Hepatocyte (in vitro differentiated cells): ENCODE measurements at regions not wholly inside any gene's neighbourhood (a gene's known extent, or its start where the extent isn't known, plus 50 kb on each side); places are given as distances from the start of the nearest gene placed in this dataset.
A peak's percentile ranks its signal among the peaks of the same experiment; 100 is the strongest.

Source experiments
- DNase-seq: peaks from one replicate; pipeline ENCODE4 v3.0.0-alpha.2; 2016; ENCODE audit warnings: low spot score
- H2AFZ ChIP-seq: fragments of 200-600 bp; sonication (generic); 2 replicates; pipeline ENCODE4 v1.6.0; 2016; ENCODE audit warnings: antibody characterized with exemption, mild to moderate bottlenecking
- H3K27ac ChIP-seq: fragments of 200-600 bp; sonication (generic); 2 replicates; pipeline ENCODE4 v1.5.1; 2016; ENCODE audit warnings: mild to moderate bottlenecking
- H3K27me3 ChIP-seq: fragments of 200-600 bp; sonication (generic); 2 replicates; pipeline ENCODE4 v1.6.1; 2016
- H3K36me3 ChIP-seq: fragments of 200-600 bp; sonication (generic); replicated peaks from 2 replicates; pipeline ENCODE4 v1.5.1; 2016; ENCODE audit warnings: low read depth; ENCODE audit not compliant: insufficient read depth
- H3K4me1 ChIP-seq: fragments of 200-600 bp; sonication (generic); 2 replicates; pipeline ENCODE4 v1.5.1; 2016; ENCODE audit warnings: mild to moderate bottlenecking, moderate library complexity; ENCODE audit not compliant: insufficient read depth
- H3K4me2 ChIP-seq: fragments of 200-600 bp; sonication (generic); 2 replicates; pipeline ENCODE4 v1.6.0; 2016
- H3K4me3 ChIP-seq: fragments of 200-600 bp; sonication (generic); 2 replicates; pipeline ENCODE4 v1.5.1; 2016; ENCODE audit warnings: mild to moderate bottlenecking
- H3K79me2 ChIP-seq: fragments of 200-600 bp; sonication (generic); 2 replicates; pipeline ENCODE4 v1.6.0; 2017; ENCODE audit warnings: mild to moderate bottlenecking
- H3K9me2 ChIP-seq: fragments of 200-600 bp; sonication (generic); replicated peaks from 2 replicates; pipeline ENCODE4 v1.6.0; 2017; ENCODE audit warnings: mild to moderate bottlenecking; ENCODE audit not compliant: insufficient read depth
- H3K9me3 ChIP-seq: fragments of 200-600 bp; sonication (generic); 2 replicates; pipeline ENCODE4 v1.5.1; 2016; ENCODE audit warnings: low read depth, mild to moderate bottlenecking
- H4K20me1 ChIP-seq: fragments of 200-600 bp; sonication (generic); 2 replicates; pipeline ENCODE4 v1.6.0; 2016; ENCODE audit warnings: mild to moderate bottlenecking; ENCODE audit not compliant: insufficient read depth, poor library complexity, severe bottlenecking
- EZH2 ChIP-seq: fragments of 200-600 bp; sonication (generic); IDR thresholded peaks from 2 replicates; pipeline ENCODE4 v1.6.1; 2016; ENCODE audit warnings: antibody characterized with exemption, mild to moderate bottlenecking, borderline replicate concordance
- EZH2phosphoT487 ChIP-seq: fragments of 200-600 bp; sonication (generic); IDR thresholded peaks from one replicate; pipeline ENCODE4 v1.6.1; 2018; ENCODE audit warnings: antibody characterized with exemption, mild to moderate bottlenecking, low read depth, moderate library complexity; ENCODE audit not compliant: unreplicated experiment, severe bottlenecking
- WGBS: methylation state at CpG from one replicate; pipeline ENCODE4 v1.1.6; 2016; ENCODE audit warnings: low lambda C conversion rate; ENCODE audit errors: missing lambda C conversion rate; 5-methylcytosine and 5-hydroxymethylcytosine counted together
- TF ChIP-seq, protein P1 (sequence below): fragments of 200-600 bp; sonication (generic); IDR thresholded peaks from 2 replicates; pipeline ENCODE4 v1.5.1; 2016; ENCODE audit warnings: antibody characterized with exemption, mild to moderate bottlenecking; ENCODE audit not compliant: poor library complexity

DNA sequence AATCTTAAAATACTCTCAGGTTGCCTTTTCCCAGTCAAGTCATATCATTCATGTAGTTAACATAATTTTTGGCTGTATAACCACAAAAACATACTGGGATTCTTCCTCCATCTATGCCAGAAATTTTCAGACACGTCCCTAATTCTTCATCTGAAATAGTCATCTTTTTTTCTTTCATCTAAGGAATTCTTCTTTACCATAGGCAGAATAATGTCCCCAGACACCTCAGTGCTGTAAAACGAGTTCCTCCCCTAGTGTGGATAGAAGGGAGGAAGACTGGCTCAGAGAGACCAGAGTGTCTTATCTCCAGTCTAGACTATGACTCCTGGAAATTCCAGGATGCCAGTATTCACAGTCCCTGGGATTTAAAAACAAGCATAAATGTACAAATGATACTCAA lies 127.8 kb downstream of the MREG start:
- H3K79me2 ChIP-seq, result no peaks in the 10 kb centered on the region
- H3K36me3 ChIP-seq, result no peaks in the 10 kb centered on the region
- H4K20me1 ChIP-seq, result no peaks in the 10 kb centered on the region
- H2AFZ ChIP-seq, result no peak overlapping the region
- peaks cover 6% of the 10 kb centered on the region for H3K4me1 ChIP-seq
- H3K9me3 ChIP-seq, result no peaks in the 10 kb centered on the region
- no peak overlapping the region for H3K4me3 ChIP-seq
- WGBS, result 62% methylated on average over 2 of the region's 2 CpGs
- TF ChIP-seq, protein P1, sequence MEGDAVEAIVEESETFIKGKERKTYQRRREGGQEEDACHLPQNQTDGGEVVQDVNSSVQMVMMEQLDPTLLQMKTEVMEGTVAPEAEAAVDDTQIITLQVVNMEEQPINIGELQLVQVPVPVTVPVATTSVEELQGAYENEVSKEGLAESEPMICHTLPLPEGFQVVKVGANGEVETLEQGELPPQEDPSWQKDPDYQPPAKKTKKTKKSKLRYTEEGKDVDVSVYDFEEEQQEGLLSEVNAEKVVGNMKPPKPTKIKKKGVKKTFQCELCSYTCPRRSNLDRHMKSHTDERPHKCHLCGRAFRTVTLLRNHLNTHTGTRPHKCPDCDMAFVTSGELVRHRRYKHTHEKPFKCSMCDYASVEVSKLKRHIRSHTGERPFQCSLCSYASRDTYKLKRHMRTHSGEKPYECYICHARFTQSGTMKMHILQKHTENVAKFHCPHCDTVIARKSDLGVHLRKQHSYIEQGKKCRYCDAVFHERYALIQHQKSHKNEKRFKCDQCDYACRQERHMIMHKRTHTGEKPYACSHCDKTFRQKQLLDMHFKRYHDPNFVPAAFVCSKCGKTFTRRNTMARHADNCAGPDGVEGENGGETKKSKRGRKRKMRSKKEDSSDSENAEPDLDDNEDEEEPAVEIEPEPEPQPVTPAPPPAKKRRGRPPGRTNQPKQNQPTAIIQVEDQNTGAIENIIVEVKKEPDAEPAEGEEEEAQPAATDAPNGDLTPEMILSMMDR, result no peak
- TF ChIP-seq EZH2, result no peak
- TF ChIP-seq EZH2phosphoT487, result no peak
- no peak overlapping the region for H3K4me2 ChIP-seq
- H3K27ac ChIP-seq, result no peak overlapping the region
- no peak for DNase-seq
- H3K27me3 ChIP-seq, result no peaks in the 10 kb centered on the region
- no peaks in the 10 kb centered on the region for H3K9me2 ChIP-seq

GRCh38 chr2:215884451-215885087 lies 128.8 kb downstream of the MREG start:
- Histone ChIP-seq H3K4me2 (no peak overlapping the region), H2AFZ (no peak overlapping the region), H3K79me2 (no peaks in the 10 kb centered on the region), H3K4me3 (no peak overlapping the region), H3K36me3 (no peaks in the 10 kb centered on the region), H3K27me3 (no peaks in the 10 kb centered on the region), H3K4me1 (peaks cover 6% of the 10 kb centered on the region), H3K9me3 (no peaks in the 10 kb centered on the region), H4K20me1 (no peaks in the 10 kb centered on the region), H3K27ac (peak overlapping the region; percentile 6), H3K9me2 (no peaks in the 10 kb centered on the region)
- DNase-seq, result no peak
- WGBS, result 67% methylated on average over 4 of the region's 4 CpGs
- TF ChIP-seq EZH2phosphoT487 (no peak), EZH2 (no peak)
- TF ChIP-seq, protein P1, result no peak

GRCh38 chr2:215883799-215884198 lies 129.6 kb downstream of the MREG start:
- H3K36me3 ChIP-seq, result no peaks in the 10 kb centered on the region
- H3K27ac ChIP-seq, result peak overlapping the region; percentile 6

More at GRCh38 chr2:215883799-215884198, 129.6 kb downstream of the MREG start:
- H3K4me3 ChIP-seq, result no peak overlapping the region
- no peak overlapping the region for H2AFZ ChIP-seq
- no peak overlapping the region for H3K4me2 ChIP-seq
- no peak for TF ChIP-seq EZH2phosphoT487
- TF ChIP-seq, protein P1, result no peak
- TF ChIP-seq EZH2, result no peak
- H3K9me2 ChIP-seq, result no peaks in the 10 kb centered on the region
- DNase-seq, result no peak
- H4K20me1 ChIP-seq, result no peaks in the 10 kb centered on the region
- H3K27me3 ChIP-seq, result no peaks in the 10 kb centered on the region
- H3K79me2 ChIP-seq, result no peaks in the 10 kb centered on the region
- no peaks in the 10 kb centered on the region for H3K9me3 ChIP-seq
- H3K4me1 ChIP-seq, result peaks cover 6% of the 10 kb centered on the region
